Stimulated activated CD4-positive, alpha-beta T cell treated with anti-CD3 and anti-CD28 coated beads, Interleukin-12 subunit alpha, Interleukin-12 subunit beta, amount 100 ng/mL, for 24 hours (primary cell): ENCODE measurements at regions not wholly inside any gene's neighbourhood (a gene's known extent, or its start where the extent isn't known, plus 50 kb on each side); places are given as distances from the start of the nearest gene placed in this dataset.

ENCODE experiments used
- DNase-seq, 2 experiments: peaks; one replicate each; pipeline ENCODE4 v3.0.0-alpha.2; 2020; ENCODE audit warnings: low read depth in 2 of 2

GRCh38 chr2:12110481-12110880, 364.0 kb downstream of the LPIN1 start:
- no peak for DNase-seq

DNA sequence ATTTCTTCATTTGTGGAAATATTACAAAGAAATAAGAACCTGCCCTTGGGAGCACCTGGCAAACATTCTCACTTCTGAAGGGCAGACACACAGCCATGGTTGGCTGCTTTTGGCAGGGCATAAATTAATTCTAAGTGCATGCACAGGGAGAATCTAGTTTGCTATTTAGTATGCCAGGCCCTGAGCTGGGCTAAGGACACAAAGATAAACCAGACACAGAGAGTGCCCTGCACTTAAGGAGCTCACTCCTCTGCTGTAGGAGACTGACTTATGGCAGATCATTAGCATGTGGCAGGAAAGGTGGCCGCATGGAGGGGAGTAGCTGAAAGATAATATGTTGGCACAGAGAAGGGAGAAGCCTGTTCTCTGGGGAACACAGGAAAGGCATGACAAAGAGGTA, 367.0 kb downstream of the LPIN1 start:
- DNase-seq = no peak

DNA sequence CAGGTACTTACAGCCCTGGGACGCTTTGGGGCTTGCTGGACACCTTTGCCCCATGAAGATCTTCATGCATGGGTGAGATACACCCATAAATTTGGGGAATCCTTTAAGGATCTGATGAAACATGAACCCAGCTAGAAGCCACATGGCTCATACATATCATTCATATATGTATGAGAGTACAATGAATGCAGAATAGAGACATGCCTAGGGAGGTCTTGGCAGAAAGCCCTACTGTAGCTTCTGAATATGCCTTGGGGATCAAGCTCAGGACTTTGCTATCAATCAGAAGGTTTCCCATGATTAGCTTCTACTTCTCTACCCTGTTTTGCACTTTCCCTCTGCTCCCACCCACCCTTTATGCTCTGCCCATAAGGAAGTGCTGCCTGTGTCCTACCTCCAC, 368.4 kb downstream of the LPIN1 start:
- no peak for DNase-seq

DNA sequence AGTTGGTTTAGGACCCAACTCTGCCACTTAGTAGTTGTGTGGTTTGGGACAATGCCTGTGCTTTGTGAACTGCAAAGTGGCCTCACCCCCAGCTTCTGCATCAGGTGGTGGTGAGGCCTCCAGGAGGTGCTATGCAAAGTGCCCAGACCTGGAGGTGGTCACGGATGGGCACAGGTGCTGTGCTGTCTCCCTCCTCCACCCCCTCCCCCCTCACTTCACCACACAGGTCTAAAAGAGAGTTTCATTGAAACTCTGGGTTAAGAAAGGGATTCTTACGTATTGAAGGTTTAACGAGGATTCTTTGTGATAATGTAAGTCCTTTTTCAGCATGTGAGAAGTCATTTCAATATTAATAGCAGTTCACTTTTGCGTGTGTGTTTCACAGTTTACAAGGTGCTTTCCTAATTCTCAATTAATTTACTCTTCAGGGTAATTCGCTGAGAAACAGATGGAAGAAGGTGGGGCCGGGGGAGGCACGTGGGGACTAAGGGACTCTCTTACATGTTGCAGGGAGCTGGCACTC, 369.9 kb downstream of the LPIN1 start:
- no peak for DNase-seq

DNA sequence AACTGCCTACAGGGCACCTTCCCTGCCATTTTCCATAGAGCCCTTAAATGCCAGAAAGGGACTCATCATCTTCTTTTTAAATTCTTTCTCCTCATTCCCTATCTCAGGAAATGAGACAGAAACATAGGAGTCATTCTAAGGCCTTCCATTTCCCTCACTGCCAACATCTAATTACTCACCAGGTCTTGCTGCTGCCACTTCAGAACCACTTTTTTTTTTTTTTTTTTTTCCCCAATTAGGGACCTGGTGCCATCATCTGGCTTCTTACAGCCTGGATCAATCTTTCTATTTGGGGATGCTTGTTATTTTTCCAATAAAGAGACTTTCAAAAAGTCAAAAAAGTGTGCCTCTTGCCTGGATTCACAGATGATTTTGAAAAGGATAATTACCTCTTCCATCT, 373.4 kb downstream of the LPIN1 start:
- DNase-seq = no peak

GRCh38 chr2:12120281-12121150, 374.1 kb downstream of the LPIN1 start:
- DNase-seq = no peak

DNA sequence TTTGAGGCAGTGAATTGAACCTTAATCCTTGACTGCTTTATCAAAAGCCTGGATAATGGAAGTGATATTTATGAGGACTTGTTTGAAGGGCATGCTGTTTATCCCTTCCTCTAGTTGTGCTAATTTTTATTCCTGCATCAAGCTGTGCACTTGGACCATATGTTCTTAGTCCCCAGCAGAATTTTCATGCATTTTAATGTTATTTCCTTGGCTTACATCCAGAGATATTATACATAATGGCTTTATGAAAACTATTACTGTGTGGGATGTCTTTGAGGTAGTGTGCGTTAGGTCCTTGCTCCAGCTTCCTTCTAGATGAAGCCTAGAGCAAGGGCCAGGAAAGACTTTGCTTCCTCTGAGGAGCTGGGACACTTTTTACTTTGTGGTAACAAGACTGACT, 378.4 kb downstream of the LPIN1 start:
- no peak for DNase-seq

- no peak for DNase-seq
Measured at GRCh38 chr2:12126318-12126717, 379.9 kb downstream of the LPIN1 start.

- DNase-seq = no peak
Measured at GRCh38 chr2:12127638-12128037, 381.2 kb downstream of the LPIN1 start.

GRCh38 chr2:12131975-12132374, 385.5 kb downstream of the LPIN1 start:
- DNase-seq = no peak

DNA sequence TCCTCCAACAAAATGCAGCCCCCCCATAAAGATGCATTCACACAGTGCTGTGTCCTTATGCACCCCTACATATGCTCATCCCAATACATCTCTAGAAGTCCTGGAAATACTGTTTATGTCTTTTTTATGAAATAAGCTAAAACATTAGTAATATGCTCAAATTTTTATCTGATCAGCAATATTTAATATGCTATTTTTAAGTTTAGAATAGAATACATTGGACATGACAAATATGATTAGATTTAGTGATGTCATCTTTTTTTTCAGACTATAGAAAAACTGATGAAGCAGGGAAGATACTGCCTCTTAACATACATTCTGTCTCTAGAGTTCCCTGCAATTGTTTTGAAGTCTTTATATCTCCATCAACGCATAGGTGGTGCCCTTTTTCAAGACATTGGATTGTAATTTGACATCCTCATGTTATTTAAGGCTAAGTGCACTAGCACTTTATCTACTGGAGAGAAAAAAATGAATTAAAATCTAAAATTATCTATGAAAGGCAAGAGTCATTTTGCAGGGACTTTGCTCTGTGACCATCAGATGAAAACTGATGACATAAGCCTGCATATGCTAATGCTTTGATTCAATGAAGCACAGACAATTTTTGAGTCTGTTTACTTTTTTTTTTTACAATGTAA, 395.3 kb downstream of the LPIN1 start:
- no peak for DNase-seq

- DNase-seq = no peak
Measured at GRCh38 chr2:12151716-12152115, 405.3 kb downstream of the LPIN1 start.

- DNase-seq = no peak
Measured at GRCh38 chr2:12152888-12153287, 406.5 kb downstream of the LPIN1 start.

- DNase-seq = no peak
Measured at GRCh38 chr2:12155303-12156051, 409.0 kb downstream of the LPIN1 start.

GRCh38 chr2:12156349-12156748, 409.9 kb downstream of the LPIN1 start:
- DNase-seq = no peak

DNA sequence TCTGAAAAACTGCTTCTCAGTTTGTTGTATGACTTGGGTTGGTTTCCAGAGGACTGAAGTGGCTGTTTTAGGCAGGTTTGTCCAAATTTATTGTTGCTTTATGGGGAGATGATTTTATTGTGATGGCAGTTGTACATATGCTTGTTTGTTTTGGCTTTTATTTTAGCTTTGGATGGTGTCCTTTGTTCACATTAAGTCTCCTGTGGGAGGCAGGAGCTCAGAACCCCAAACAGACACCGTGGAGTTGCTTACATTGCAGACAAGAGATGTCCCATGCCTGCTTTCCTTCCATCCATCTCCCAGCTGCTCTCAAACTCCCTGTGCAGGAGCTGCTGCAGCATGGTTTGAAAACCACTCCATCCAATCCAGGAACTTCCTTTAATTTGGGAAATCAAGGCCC, 414.7 kb downstream of the LPIN1 start:
- DNase-seq = no peak

GRCh38 chr2:12162269-12163247, 416.1 kb downstream of the LPIN1 start:
- DNase-seq = no peak

GRCh38 chr2:12163866-12164265, 417.4 kb downstream of the LPIN1 start:
- DNase-seq = no peak

GRCh38 chr2:12164689-12165088, 418.3 kb downstream of the LPIN1 start:
- no peak for DNase-seq

DNA sequence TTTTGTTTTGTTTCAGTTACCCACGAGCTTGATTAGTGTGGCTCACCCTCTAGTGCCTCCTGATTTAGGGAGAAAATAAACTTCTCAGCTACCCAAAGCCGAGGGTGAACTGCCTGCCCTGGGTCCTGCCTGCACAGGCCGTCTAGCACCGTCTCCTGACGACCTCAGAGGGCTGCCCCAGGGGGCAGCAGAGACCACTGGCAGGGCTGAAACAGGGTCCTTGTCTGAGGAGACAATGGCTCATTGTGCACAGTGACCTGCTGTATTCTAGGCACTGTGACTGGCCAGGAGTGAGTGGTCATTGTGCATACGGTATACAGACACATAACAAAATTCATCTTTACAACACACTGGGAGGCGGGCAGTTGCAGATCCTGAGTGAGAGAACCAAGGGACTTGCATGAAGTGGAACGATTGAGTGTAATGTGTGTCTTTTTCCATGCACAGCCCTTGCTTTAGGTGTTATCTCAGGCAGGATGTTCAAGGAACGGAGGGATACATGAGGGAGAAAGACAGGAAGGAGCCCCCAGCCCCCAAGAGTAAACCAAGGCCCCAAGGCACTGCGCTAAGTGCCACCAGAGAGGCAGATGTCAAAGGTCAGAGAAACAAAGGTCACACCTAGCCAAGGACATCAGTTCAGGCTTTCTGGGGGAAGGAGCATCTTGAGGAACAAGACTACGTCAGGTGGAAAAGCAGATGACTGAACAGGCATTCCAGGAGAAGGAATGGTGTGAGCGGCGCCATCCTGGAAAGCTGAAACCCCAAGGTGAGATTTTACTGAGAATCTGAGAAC, 421.3 kb downstream of the LPIN1 start:
- no peak for DNase-seq
